Transverse colon (tissue), 3 donors: ENCODE measurements at regions not wholly inside any gene's neighbourhood (a gene's known extent, or its start where the extent isn't known, plus 50 kb on each side); places are given as distances from the start of the nearest gene placed in this dataset.

Source experiments
- POLR2A ChIP-seq: fragments of 450-650 bp; IDR thresholded peaks from one replicate; pipeline ENCODE4 v1.6.1; 2016; ENCODE audit warnings: antibody characterized with exemption, mild to moderate bottlenecking, moderate library complexity
- TF ChIP-seq, protein P1 (sequence below), 5 experiments: fragments of 200-600 bp in 3 of 5; fragments of 450-650 bp in 2 of 5; sonication (generic) in 3 of 5; IDR thresholded peaks; 1 replicate in 2 of 5; 2 replicates in 3 of 5; pipeline ENCODE4 v1.5.1; 2016 to 2017; ENCODE audit warnings: antibody characterized with exemption in 5 of 5, inconsistent platforms in 3 of 5, mild to moderate bottlenecking in 2 of 5, moderate library complexity in 1 of 5

DNA sequence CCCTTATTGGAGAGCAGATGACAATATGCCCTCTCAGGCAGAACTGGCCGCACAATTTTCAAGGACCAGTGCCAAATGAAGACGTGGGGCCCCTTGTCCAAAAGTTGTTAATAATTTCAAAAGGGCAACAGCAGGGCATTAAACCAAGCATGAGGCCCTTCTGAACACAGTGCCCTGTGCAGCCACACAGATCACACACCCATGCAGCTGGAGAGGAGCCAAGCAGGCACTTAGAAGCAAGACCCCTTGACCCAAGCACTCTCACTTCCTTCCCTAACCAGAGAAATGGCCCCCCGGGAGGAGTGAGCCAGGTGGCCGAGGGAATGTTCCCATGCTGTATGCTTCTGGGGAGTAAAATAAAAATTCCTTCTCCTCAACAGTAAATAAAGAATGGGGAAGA is 114.0 kb upstream of the TMPO start:
- TF ChIP-seq, protein P1, sequence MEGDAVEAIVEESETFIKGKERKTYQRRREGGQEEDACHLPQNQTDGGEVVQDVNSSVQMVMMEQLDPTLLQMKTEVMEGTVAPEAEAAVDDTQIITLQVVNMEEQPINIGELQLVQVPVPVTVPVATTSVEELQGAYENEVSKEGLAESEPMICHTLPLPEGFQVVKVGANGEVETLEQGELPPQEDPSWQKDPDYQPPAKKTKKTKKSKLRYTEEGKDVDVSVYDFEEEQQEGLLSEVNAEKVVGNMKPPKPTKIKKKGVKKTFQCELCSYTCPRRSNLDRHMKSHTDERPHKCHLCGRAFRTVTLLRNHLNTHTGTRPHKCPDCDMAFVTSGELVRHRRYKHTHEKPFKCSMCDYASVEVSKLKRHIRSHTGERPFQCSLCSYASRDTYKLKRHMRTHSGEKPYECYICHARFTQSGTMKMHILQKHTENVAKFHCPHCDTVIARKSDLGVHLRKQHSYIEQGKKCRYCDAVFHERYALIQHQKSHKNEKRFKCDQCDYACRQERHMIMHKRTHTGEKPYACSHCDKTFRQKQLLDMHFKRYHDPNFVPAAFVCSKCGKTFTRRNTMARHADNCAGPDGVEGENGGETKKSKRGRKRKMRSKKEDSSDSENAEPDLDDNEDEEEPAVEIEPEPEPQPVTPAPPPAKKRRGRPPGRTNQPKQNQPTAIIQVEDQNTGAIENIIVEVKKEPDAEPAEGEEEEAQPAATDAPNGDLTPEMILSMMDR (IDR thresholded peaks at IDR 0.05) = no peak
- TF ChIP-seq POLR2A = no peak
